GM12878 (cell line): ENCODE measurements at regions not wholly inside any gene's neighbourhood (a gene's known extent, or its start where the extent isn't known, plus 50 kb on each side); places are given as distances from the start of the nearest gene placed in this dataset.

Source experiments
- ATAC-seq: fragments of 200-7000 bp; cut with Tn5 transposase; 3 replicates; pipeline ENCODE4 v1.9.1; 2020; ENCODE audit warnings: mild to moderate bottlenecking, moderate library complexity
- BruUV-seq: library from RNA; stranded (reverse); fragments of 400-500 nt; replicated peaks from 2 replicates; lab custom pipeline; 2021; lab: Mats Ljungman, UMichigan
- CTCF ChIA-PET: fragments of 300-600 bp; sonication (Branson Sonifier 250); formaldehyde crosslinking; extraction: SDS; loops from one replicate; lab custom pipeline; 2021; ENCODE audit warnings: inconsistent platforms; lab: Yijun Ruan, JAX
- POLR2A ChIA-PET: fragments of 350-600 bp; formaldehyde crosslinking; extraction: SDS; loops from one replicate; lab custom pipeline; 2021; ENCODE audit warnings: inconsistent platforms; lab: Charles Lee
- RAD21 ChIA-PET: fragments of 300-600 bp; sonication (Branson Sonifier 250); formaldehyde crosslinking; loops from one replicate; lab custom pipeline; 2023; ENCODE audit warnings: antibody characterized with exemption; ENCODE audit not compliant: unreplicated experiment; lab: Charles Lee
- SMC1A ChIA-PET: fragments of 300-600 bp; sonication (Branson Sonifier 250); formaldehyde crosslinking; loops from one replicate; lab custom pipeline; 2023; ENCODE audit not compliant: unreplicated experiment, uncharacterized antibody; lab: Charles Lee
- DNase-seq: peaks from one replicate; pipeline ENCODE4 v3.0.0-alpha.2; 2011; ENCODE audit warnings: low read depth, low spot score
- FAIRE-seq: peaks from 3 replicates; lab custom pipeline; 2011; peaks lifted over from hg19 to GRCh38; lab: Jason Lieb, UNC
- H2AFZ ChIP-seq: 2 replicates; pipeline ENCODE4 v1.6.0; 2011; ENCODE audit warnings: low read depth, low read length, control low read depth; ENCODE audit not compliant: control insufficient read depth
- H3K27ac ChIP-seq: 2 replicates; pipeline ENCODE4 v1.5.1; 2011; ENCODE audit warnings: control low read depth; ENCODE audit not compliant: control insufficient read depth, insufficient read depth
- H3K27me3 ChIP-seq, 2 experiments: replicated peaks in 1 of 2; 2 replicates each; pipeline versions ENCODE4 v1.6.0 to v1.6.1; 2011; ENCODE audit warnings: low read length in 1 of 2; ENCODE audit not compliant: control insufficient read depth in 2 of 2, insufficient read depth in 2 of 2
- H3K36me3 ChIP-seq, 2 experiments: 2 replicates each; pipeline ENCODE4 v1.5.1; 2011; ENCODE audit warnings: low read length in 1 of 2; ENCODE audit not compliant: control insufficient read depth in 2 of 2, insufficient read depth in 2 of 2
- H3K4me1 ChIP-seq: 2 replicates; pipeline ENCODE4 v1.6.1; 2011; ENCODE audit warnings: mild to moderate bottlenecking, low read length, moderate library complexity, mixed read lengths; ENCODE audit not compliant: control insufficient read depth, insufficient read depth
- H3K4me2 ChIP-seq: 2 replicates; pipeline ENCODE4 v1.6.0; 2011; ENCODE audit warnings: control low read depth; ENCODE audit not compliant: control insufficient read depth, insufficient read depth
- H3K4me3 ChIP-seq: fragments of 200-600 bp; sonication (generic); 2 replicates; pipeline ENCODE4 v1.5.1; 2016
- H3K79me2 ChIP-seq: 2 replicates; pipeline ENCODE4 v1.6.0; 2011; ENCODE audit warnings: low read length; ENCODE audit not compliant: control insufficient read depth, insufficient read depth
- H3K9ac ChIP-seq: 2 replicates; pipeline ENCODE4 v1.8.0; 2011; ENCODE audit warnings: low read length, control low read depth, mixed read lengths; ENCODE audit not compliant: control insufficient read depth, insufficient read depth
- H3K9me3 ChIP-seq: replicated peaks from 3 replicates; pipeline ENCODE4 v1.5.1; 2011; ENCODE audit warnings: mild to moderate bottlenecking, low read length; ENCODE audit not compliant: control insufficient read depth, insufficient read depth
- H4K20me1 ChIP-seq: 2 replicates; pipeline ENCODE4 v1.6.0; 2011; ENCODE audit not compliant: control insufficient read depth, insufficient read depth
- BCLAF1 ChIP-seq: fragments of 450-650 bp; IDR thresholded peaks from 2 replicates; pipeline ENCODE4 v1.6.1; 2017; ENCODE audit warnings: antibody characterized with exemption, mild to moderate bottlenecking, moderate library complexity
- GATAD2B ChIP-seq: fragments of 450-650 bp; conservative IDR thresholded peaks from 2 replicates; pipeline ENCODE4 v1.6.1; 2017; ENCODE audit warnings: low read depth, mild to moderate bottlenecking, moderate library complexity
- NFXL1 ChIP-seq: fragments of 450-650 bp; IDR thresholded peaks from 2 replicates; pipeline ENCODE4 v1.6.1; 2017; ENCODE audit warnings: antibody characterized with exemption, mild to moderate bottlenecking, borderline replicate concordance
- NKRF ChIP-seq: fragments of 450-650 bp; conservative IDR thresholded peaks from 2 replicates; pipeline ENCODE4 v1.6.1; 2017; ENCODE audit warnings: mild to moderate bottlenecking, moderate library complexity
- NR2C2 ChIP-seq: IDR thresholded peaks from 2 replicates; pipeline ENCODE4 v1.6.1; 2011; ENCODE audit warnings: borderline replicate concordance, low read depth; ENCODE audit not compliant: control insufficient read depth, insufficient read length
- REST ChIP-seq: IDR thresholded peaks from 2 replicates; pipeline ENCODE4 v1.6.1; 2012; ENCODE audit warnings: mild to moderate bottlenecking, low read depth, low read length
- RFX5 ChIP-seq: IDR thresholded peaks from 2 replicates; pipeline ENCODE4 v1.6.1; 2011; ENCODE audit warnings: low read depth, low read length, improper control_type of control experiment
- WGBS: methylation state at CpG from one replicate; pipeline ENCODE4 v1.1.6; 2016; ENCODE audit warnings: low lambda C conversion rate; ENCODE audit not compliant: insufficient replicate concordance, insufficient coverage; ENCODE audit errors: missing lambda C conversion rate; 5-methylcytosine and 5-hydroxymethylcytosine counted together
- in situ Hi-C: fragments of 300-500 bp; cut with MboI; formaldehyde crosslinking; loops from 9 replicates; pipeline ENCODE4 v1.14.3; 2018; ENCODE audit warnings: mixed read lengths
- intact Hi-C: fragments of 100-400 bp; cut with micrococcal nuclease; formaldehyde crosslinking; loops from one replicate; pipeline ENCODE4 v1.14.2; 2022; ENCODE audit not compliant: unreplicated experiment

- DNase-seq = no peak
- Histone ChIP-seq H3K4me2 (no peak overlapping the region), H4K20me1 (no peaks in the 10 kb centered on the region), H3K9me3 (no peaks in the 10 kb centered on the region), H3K4me3 (no peak overlapping the region), H3K36me3 (no peaks in the 10 kb centered on the region; a peak in 2 of 4 replicates), H2AFZ (no peak overlapping the region), H3K79me2 (no peaks in the 10 kb centered on the region), H3K27ac (no peak overlapping the region), H3K27me3 (no peaks in the 10 kb centered on the region), H3K4me1 (peaks cover 10% of the 10 kb centered on the region), H3K9ac (no peak overlapping the region)
- RAD21 ChIA-PET = no interaction called here
- SMC1A ChIA-PET = interaction anchor here (1.3 kb wide), 1 partner anchor 101 kb away, joined by 3 read pairs; no protein-coding TSS in a partner anchor
- BruUV-seq = no TSS peak
- 81% methylated on average over 2 of the region's 2 CpGs for WGBS
- POLR2A ChIA-PET = no interaction called here
- no peak for FAIRE-seq
- CTCF ChIA-PET = no interaction called here
- intact Hi-C loops (loop anchor here (10.0 kb wide), 2 partner anchors 309 to 339 kb away; no protein-coding TSS in a partner anchor), in situ Hi-C loops (no loop called here)
- no peak for ATAC-seq
- no peak for TF ChIP-seq RFX5
Observed at GRCh38 chr2:12173943-12174340, 427.5 kb downstream of the LPIN1 start.

GRCh38 chr2:12175323-12175722, 428.9 kb downstream of the LPIN1 start:
- DNase-seq = no peak
- no peaks in the 10 kb centered on the region for H3K27me3 ChIP-seq
- H3K9ac ChIP-seq = no peak overlapping the region
- H3K4me2 ChIP-seq = no peak overlapping the region
- no peak overlapping the region for H3K27ac ChIP-seq
- no peaks in the 10 kb centered on the region for H4K20me1 ChIP-seq
- 95% methylated on average over 2 of the region's 2 CpGs for WGBS
- ChIA-PET POLR2A (no interaction called here), SMC1A (no interaction called here), CTCF (interaction anchor here (1.6 kb wide), 1 partner anchor 756 kb away, joined by 3 read pairs; no protein-coding TSS in a partner anchor), RAD21 (no interaction called here)
- H3K4me3 ChIP-seq = no peak overlapping the region
- ATAC-seq = no peak
- H2AFZ ChIP-seq = no peak overlapping the region
- H3K9me3 ChIP-seq = no peaks in the 10 kb centered on the region
- H3K36me3 ChIP-seq = no peaks in the 10 kb centered on the region; a peak in 2 of 4 replicates
- H3K4me1 ChIP-seq = peaks cover 10% of the 10 kb centered on the region
- intact Hi-C loops (loop anchor here (1.0 to 10.0 kb wide), 6 partner anchors 26 to 542 kb away; partner anchors contain the start of gene TRIB2), in situ Hi-C loops (no loop called here)
- FAIRE-seq = no peak
- BruUV-seq = no TSS peak
- H3K79me2 ChIP-seq = no peaks in the 10 kb centered on the region
- TF ChIP-seq NFXL1 (no peak), GATAD2B (no peak), BCLAF1 (no peak), NKRF (no peak), NR2C2 (no peak), REST (no peak)
